ENCODE measurements at regions not wholly inside any gene's neighbourhood (a gene's known extent, or its start where the extent isn't known, plus 50 kb on each side); places are given as distances from the start of the nearest gene placed in this dataset.

DNA sequence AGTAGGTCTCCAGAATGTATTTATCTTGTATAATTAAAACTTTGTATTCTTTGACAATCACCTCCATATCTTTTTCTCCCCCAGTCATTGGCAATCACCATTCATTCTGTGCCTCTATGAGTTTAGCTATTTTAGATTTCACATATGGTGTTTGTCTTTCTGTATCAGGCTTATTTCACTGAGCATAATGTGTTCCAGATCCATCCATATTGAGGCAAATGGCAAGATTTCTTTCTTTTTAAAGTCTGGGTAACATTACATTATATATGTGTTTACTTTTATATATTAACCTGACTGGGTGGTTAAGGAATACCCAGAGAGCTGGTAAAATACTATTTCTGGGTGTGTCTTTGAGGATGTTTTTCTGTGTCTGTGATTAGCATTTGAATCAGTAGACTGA lies 486.6 kb downstream of the SQOR start:
- Histone ChIP-seq H3K27me3 (ENCODE audit: insufficient read depth, low read length) (no peaks in the 10 kb centered on the region), H3K4ac (ENCODE audit: low read depth, low read length) (no peak overlapping the region), H3K4me3 (ENCODE audit: low read depth, low read length) (no peak overlapping the region), H3K18ac (ENCODE audit: low read length) (no peak overlapping the region), H4K91ac (ENCODE audit: low read depth, low read length) (no peak overlapping the region), H3K4me1 (ENCODE audit: control insufficient read depth in 1 of 2, insufficient read depth in 2 of 2, low read length in 2 of 2) (no peaks in the 10 kb centered on the region), H3K14ac (ENCODE audit: low read length) (no peak overlapping the region), H4K8ac (ENCODE audit: low read depth, low read length) (no peak overlapping the region), H2AFZ (ENCODE audit: insufficient read depth, low read length, poor library complexity) (no peak overlapping the region), H2BK120ac (ENCODE audit: insufficient read depth, low read length, poor library complexity) (no peak overlapping the region), H3K36me3 (ENCODE audit: control insufficient read depth in 1 of 2, insufficient read depth in 2 of 2, low read length in 2 of 2) (no peaks in the 10 kb centered on the region), H3K27ac (ENCODE audit: low read depth, low read length) (no peak overlapping the region), H2BK5ac (ENCODE audit: low read depth, low read length, poor library complexity) (no peak overlapping the region), H3K23ac (ENCODE audit: low read length) (no peak overlapping the region), H3K9ac (ENCODE audit: low read length) (no peak overlapping the region), H2BK12ac (ENCODE audit: low read length) (no peak overlapping the region), H3K9me3 (ENCODE audit: insufficient read depth, low read depth, low read length) (no peaks in the 10 kb centered on the region), H3K79me2 (ENCODE audit: control insufficient read depth, insufficient read depth, low read length, poor library complexity) (no peaks in the 10 kb centered on the region), H3K79me1 (ENCODE audit: low read length) (no peaks in the 10 kb centered on the region), H3K4me2 (ENCODE audit: low read length) (no peak overlapping the region), H2AK5ac (ENCODE audit: low read length) (no peak overlapping the region), H4K12ac (ENCODE audit: low read depth, low read length) (no peak overlapping the region)
- DNase-seq: no peak

DNA sequence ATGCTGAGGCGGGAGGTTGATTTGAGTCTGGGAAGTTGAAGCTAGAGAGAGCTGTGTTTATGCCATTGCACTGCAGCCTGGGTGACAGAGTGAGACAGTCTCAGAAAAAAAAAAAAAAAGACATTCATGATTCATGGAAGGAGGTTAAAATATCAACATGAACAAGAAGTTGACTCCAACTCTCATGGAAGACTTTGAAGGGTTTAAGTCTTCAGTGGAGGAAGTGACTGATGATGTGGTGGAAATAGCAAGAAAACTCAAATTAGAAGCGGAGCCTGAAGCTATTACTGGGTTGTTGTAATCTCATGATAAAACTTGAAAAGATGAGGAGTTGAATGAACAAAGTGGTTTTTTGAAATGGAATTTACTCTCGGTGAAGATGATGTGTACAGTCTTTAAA lies 491.8 kb downstream of the SQOR start:
- Histone ChIP-seq H3K4ac (ENCODE audit: low read depth, low read length) (no peak overlapping the region), H3K79me1 (ENCODE audit: low read length) (no peaks in the 10 kb centered on the region), H3K9me3 (ENCODE audit: insufficient read depth, low read depth, low read length) (no peaks in the 10 kb centered on the region), H3K4me3 (ENCODE audit: low read depth, low read length) (no peak overlapping the region), H4K12ac (ENCODE audit: low read depth, low read length) (no peak overlapping the region), H3K9ac (ENCODE audit: low read length) (no peak overlapping the region), H3K18ac (ENCODE audit: low read length) (no peak overlapping the region), H3K79me2 (ENCODE audit: control insufficient read depth, insufficient read depth, low read length, poor library complexity) (no peaks in the 10 kb centered on the region), H3K27ac (ENCODE audit: low read depth, low read length) (no peak overlapping the region), H3K14ac (ENCODE audit: low read length) (no peak overlapping the region), H4K8ac (ENCODE audit: low read depth, low read length) (no peak overlapping the region), H2BK12ac (ENCODE audit: low read length) (no peak overlapping the region), H3K36me3 (ENCODE audit: control insufficient read depth in 1 of 2, insufficient read depth in 2 of 2, low read length in 2 of 2) (no peaks in the 10 kb centered on the region), H3K27me3 (ENCODE audit: insufficient read depth, low read length) (no peaks in the 10 kb centered on the region), H2BK5ac (ENCODE audit: low read depth, low read length, poor library complexity) (no peak overlapping the region), H3K4me1 (ENCODE audit: control insufficient read depth in 1 of 2, insufficient read depth in 2 of 2, low read length in 2 of 2) (no peaks in the 10 kb centered on the region), H2BK120ac (ENCODE audit: insufficient read depth, low read length, poor library complexity) (no peak overlapping the region), H2AFZ (ENCODE audit: insufficient read depth, low read length, poor library complexity) (no peak overlapping the region), H2AK5ac (ENCODE audit: low read length) (no peak overlapping the region), H4K91ac (ENCODE audit: low read depth, low read length) (no peak overlapping the region), H3K23ac (ENCODE audit: low read length) (no peak overlapping the region), H3K4me2 (ENCODE audit: low read length) (no peak overlapping the region)
- no peak for DNase-seq
- WGBS (ENCODE audit: extremely low coverage, insufficient coverage, insufficient read length): no CpG with 5 or more reads among the region's 3 CpGs

DNA sequence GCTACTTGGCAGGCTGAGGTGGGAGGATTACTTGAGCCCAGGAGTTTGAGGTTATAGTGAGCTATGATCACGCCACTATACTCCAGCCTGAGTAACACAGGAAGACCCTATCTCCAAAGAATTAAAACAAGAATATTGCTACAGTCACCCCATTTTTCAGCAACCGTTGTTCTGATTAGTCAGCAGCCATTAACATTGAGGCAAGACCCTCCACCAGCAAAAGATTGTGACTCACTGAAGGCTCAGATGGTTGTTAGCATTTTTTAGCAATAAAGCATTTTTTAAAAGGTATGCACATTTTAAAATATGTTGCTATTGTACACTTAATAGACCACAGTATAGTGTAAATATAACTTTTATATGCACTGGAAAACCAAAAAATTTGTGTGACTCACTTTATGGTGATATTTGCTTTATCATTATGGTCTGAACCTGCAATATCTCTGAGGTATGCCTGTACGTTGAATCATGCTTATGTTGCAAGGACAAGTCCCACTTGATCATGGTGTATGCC lies 492.6 kb downstream of the SQOR start:
- Histone ChIP-seq H3K27me3 (ENCODE audit: insufficient read depth, low read length) (no peaks in the 10 kb centered on the region), H3K4ac (ENCODE audit: low read depth, low read length) (no peak overlapping the region), H2AK5ac (ENCODE audit: low read length) (no peak overlapping the region), H3K79me2 (ENCODE audit: control insufficient read depth, insufficient read depth, low read length, poor library complexity) (no peaks in the 10 kb centered on the region), H4K91ac (ENCODE audit: low read depth, low read length) (no peak overlapping the region), H2BK120ac (ENCODE audit: insufficient read depth, low read length, poor library complexity) (no peak overlapping the region), H3K23ac (ENCODE audit: low read length) (no peak overlapping the region), H2BK12ac (ENCODE audit: low read length) (no peak overlapping the region), H3K18ac (ENCODE audit: low read length) (no peak overlapping the region), H3K4me2 (ENCODE audit: low read length) (no peak overlapping the region), H3K79me1 (ENCODE audit: low read length) (no peaks in the 10 kb centered on the region), H3K9ac (ENCODE audit: low read length) (no peak overlapping the region), H3K27ac (ENCODE audit: low read depth, low read length) (no peak overlapping the region), H2BK5ac (ENCODE audit: low read depth, low read length, poor library complexity) (no peak overlapping the region), H4K8ac (ENCODE audit: low read depth, low read length) (no peak overlapping the region), H2AFZ (ENCODE audit: insufficient read depth, low read length, poor library complexity) (no peak overlapping the region), H3K4me3 (ENCODE audit: low read depth, low read length) (no peak overlapping the region), H3K9me3 (ENCODE audit: insufficient read depth, low read depth, low read length) (peaks cover 4% of the 10 kb centered on the region), H3K4me1 (ENCODE audit: control insufficient read depth in 1 of 2, insufficient read depth in 2 of 2, low read length in 2 of 2) (no peaks in the 10 kb centered on the region), H4K12ac (ENCODE audit: low read depth, low read length) (no peak overlapping the region), H3K36me3 (ENCODE audit: control insufficient read depth in 1 of 2, insufficient read depth in 2 of 2, low read length in 2 of 2) (no peaks in the 10 kb centered on the region), H3K14ac (ENCODE audit: low read length) (no peak overlapping the region)
- WGBS (ENCODE audit: extremely low coverage, insufficient coverage, insufficient read length): no CpG with 5 or more reads among the region's 3 CpGs
- DNase-seq: no peak

DNA sequence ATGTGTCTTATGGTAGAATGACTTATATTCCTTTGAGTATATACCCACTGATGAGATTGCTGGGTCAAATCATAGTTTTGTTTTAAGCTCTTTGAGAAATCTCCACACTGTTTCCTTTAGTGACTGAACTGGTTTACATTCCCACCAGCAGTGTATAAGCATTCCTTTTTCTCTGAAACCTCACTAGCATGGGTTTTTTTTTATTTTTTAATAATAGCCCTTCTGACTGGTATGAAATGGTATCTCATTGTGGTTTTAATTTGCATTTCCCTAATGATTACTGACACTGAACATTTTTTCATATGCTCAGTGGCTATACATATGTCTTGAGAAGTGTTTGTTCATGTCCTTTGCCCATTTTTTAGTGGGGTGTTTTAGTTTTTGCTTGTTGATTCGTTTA lies 494.3 kb downstream of the SQOR start:
- no peak overlapping the region for H4K8ac ChIP-seq (ENCODE audit: low read depth, low read length)
- H3K4me1 ChIP-seq (ENCODE audit: control insufficient read depth in 1 of 2, insufficient read depth in 2 of 2, low read length in 2 of 2): no peaks in the 10 kb centered on the region
- no peak overlapping the region for H3K14ac ChIP-seq (ENCODE audit: low read length)
- H3K36me3 ChIP-seq (ENCODE audit: control insufficient read depth in 1 of 2, insufficient read depth in 2 of 2, low read length in 2 of 2): no peaks in the 10 kb centered on the region
- no peaks in the 10 kb centered on the region for H3K79me1 ChIP-seq (ENCODE audit: low read length)
- no peak overlapping the region for H4K12ac ChIP-seq (ENCODE audit: low read depth, low read length)
- H3K23ac ChIP-seq (ENCODE audit: low read length): no peak overlapping the region
- no peak overlapping the region for H3K4me3 ChIP-seq (ENCODE audit: low read depth, low read length)
- no peaks in the 10 kb centered on the region for H3K27me3 ChIP-seq (ENCODE audit: insufficient read depth, low read length)
- no peak overlapping the region for H3K18ac ChIP-seq (ENCODE audit: low read length)
- no peak overlapping the region for H3K4ac ChIP-seq (ENCODE audit: low read depth, low read length)
- no peak overlapping the region for H2BK12ac ChIP-seq (ENCODE audit: low read length)
- WGBS (ENCODE audit: extremely low coverage, insufficient coverage, insufficient read length): no CpG with 5 or more reads among the region's 1 CpG
- no peak overlapping the region for H3K4me2 ChIP-seq (ENCODE audit: low read length)
- no peak overlapping the region for H4K91ac ChIP-seq (ENCODE audit: low read depth, low read length)
- H3K9ac ChIP-seq (ENCODE audit: low read length): no peak overlapping the region
- no peak overlapping the region for H2AK5ac ChIP-seq (ENCODE audit: low read length)
- peaks cover 6% of the 10 kb centered on the region for H3K9me3 ChIP-seq (ENCODE audit: insufficient read depth, low read depth, low read length)
- no peak overlapping the region for H2BK120ac ChIP-seq (ENCODE audit: insufficient read depth, low read length, poor library complexity)
- no peak overlapping the region for H2AFZ ChIP-seq (ENCODE audit: insufficient read depth, low read length, poor library complexity)
- H2BK5ac ChIP-seq (ENCODE audit: low read depth, low read length, poor library complexity): no peak overlapping the region
- H3K27ac ChIP-seq (ENCODE audit: low read depth, low read length): no peak overlapping the region
- no peaks in the 10 kb centered on the region for H3K79me2 ChIP-seq (ENCODE audit: control insufficient read depth, insufficient read depth, low read length, poor library complexity)
- no peak for DNase-seq
